ENCODE measurements at regions not wholly inside any gene's neighbourhood (a gene's known extent, or its start where the extent isn't known, plus 50 kb on each side); places are given as distances from the start of the nearest gene placed in this dataset.

- no peak for DNase-seq
Measured at GRCh38 chr9:129469188-129469987, 151.5 kb downstream of the C9orf50 start.

- no peak for DNase-seq
Measured at GRCh38 chr9:129467739-129468666, 152.9 kb downstream of the C9orf50 start.

- no peak for DNase-seq
Measured at GRCh38 chr9:129467004-129467588, 153.8 kb downstream of the C9orf50 start.

- DNase-seq: no peak
Measured at GRCh38 chr9:129465834-129466535, 154.9 kb downstream of the C9orf50 start.

GRCh38 chr9:129464972-129465833, 155.7 kb downstream of the C9orf50 start:
- no peak for DNase-seq

GRCh38 chr9:129463994-129464393, 156.9 kb downstream of the C9orf50 start:
- no peak for DNase-seq

- DNase-seq: no peak
Measured at GRCh38 chr9:129463477-129463876, 157.4 kb downstream of the C9orf50 start.

GRCh38 chr9:129462360-129462759, 158.5 kb downstream of the C9orf50 start:
- DNase-seq: no peak

GRCh38 chr9:129460323-129461261, 160.3 kb downstream of the C9orf50 start:
- peak; percentile 90 for DNase-seq

- DNase-seq: no peak
Measured at GRCh38 chr9:129459547-129460322, 161.2 kb downstream of the C9orf50 start.

GRCh38 chr9:129458663-129459546, 162.0 kb downstream of the C9orf50 start:
- no peak for DNase-seq

- DNase-seq: peak; percentile 80
Measured at GRCh38 chr9:129458155-129458661, 162.7 kb downstream of the C9orf50 start.

GRCh38 chr9:129457325-129457779, 163.5 kb downstream of the C9orf50 start:
- no peak for DNase-seq

GRCh38 chr9:129456549-129457324, 164.2 kb downstream of the C9orf50 start:
- DNase-seq: no peak

- DNase-seq: no peak
Measured at GRCh38 chr9:129455151-129455995, 165.5 kb downstream of the C9orf50 start.

GRCh38 chr9:129454467-129455067, 166.3 kb downstream of the C9orf50 start:
- DNase-seq: no peak

Measured in activated CD4-positive, alpha-beta T cell treated with anti-CD3 and anti-CD28 coated beads, Interleukin-2, amount 50 U/mL, for 16 hours (primary cell).